Endothelial cell of umbilical vein (primary cell): ENCODE measurements at regions not wholly inside any gene's neighbourhood (a gene's known extent, or its start where the extent isn't known, plus 50 kb on each side); places are given as distances from the start of the nearest gene placed in this dataset.

Experiments
- BruUV-seq: library from RNA; stranded (reverse); fragments of 400-500 nt; replicated peaks from 2 replicates; lab custom pipeline; 2021; lab: Mats Ljungman, UMichigan
- CTCF ChIA-PET: fragments of 300-600, 350-600 bp; sonication (Branson Sonifier 250); formaldehyde crosslinking; loops from one replicate; lab custom pipeline; 2021; ENCODE audit warnings: antibody characterized with exemption, inconsistent platforms; lab: Charles Lee
- POLR2A ChIA-PET: fragments of 300-600, 350-600 bp; sonication (Branson Sonifier 250); formaldehyde crosslinking; loops from one replicate; lab custom pipeline; 2021; ENCODE audit warnings: antibody characterized with exemption, inconsistent platforms; lab: Charles Lee
- DNase-seq: peaks from one replicate; pipeline ENCODE4 v3.0.0-alpha.2; 2011; ENCODE audit warnings: low read depth, low spot score
- FAIRE-seq: peaks from 2 replicates; lab custom pipeline; 2011; peaks lifted over from hg19 to GRCh38; lab: Jason Lieb, UNC
- H2AFZ ChIP-seq: 2 replicates; pipeline ENCODE4 v1.6.0; 2012; ENCODE audit warnings: low read depth, low read length, control low read depth, inconsistent platforms
- H3K27ac ChIP-seq: 2 replicates; pipeline ENCODE4 v1.5.1; 2011; ENCODE audit warnings: low read depth, mild to moderate bottlenecking, control low read depth, low read length, moderate library complexity; ENCODE audit not compliant: insufficient read depth
- H3K27me3 ChIP-seq, 2 experiments: 2 replicates each; pipeline versions ENCODE4 v1.6.0 to v1.6.1; 2011; ENCODE audit warnings: low read length in 2 of 2, mixed read lengths in 1 of 2; ENCODE audit not compliant: control insufficient read depth in 2 of 2, insufficient read depth in 2 of 2
- H3K36me3 ChIP-seq, 2 experiments: 2 replicates in 1 of 2; 3 replicates in 1 of 2; pipeline ENCODE4 v1.5.1; 2011; ENCODE audit warnings: low read length in 2 of 2, mild to moderate bottlenecking in 1 of 2, moderate library complexity in 1 of 2; ENCODE audit not compliant: control insufficient read depth in 2 of 2, insufficient read depth in 2 of 2; ENCODE audit errors: extremely low read depth in 1 of 2
- H3K4me1 ChIP-seq: 3 replicates; pipeline ENCODE4 v1.5.1; 2011; ENCODE audit warnings: mild to moderate bottlenecking, low read length; ENCODE audit not compliant: control insufficient read depth, insufficient read depth; ENCODE audit errors: extremely low read depth
- H3K4me2 ChIP-seq: 2 replicates; pipeline ENCODE4 v1.6.1; 2011; ENCODE audit warnings: low read length, control low read depth, mixed read lengths; ENCODE audit not compliant: insufficient read depth
- H3K4me3 ChIP-seq, 3 experiments: fragments of 200-600 bp in 1 of 3; sonication (generic), shearing (Covaris generic) in 1 of 3; replicated peaks in 1 of 3; 2 replicates each; pipeline ENCODE4 v1.5.1; 2011 to 2016; ENCODE audit warnings: control low read depth in 3 of 3, low read length in 3 of 3, mild to moderate bottlenecking in 2 of 3, inconsistent platforms in 1 of 3, low read depth in 1 of 3, moderate library complexity in 1 of 3; ENCODE audit not compliant: insufficient read depth in 1 of 3
- H3K79me2 ChIP-seq: 2 replicates; pipeline ENCODE4 v1.6.0; 2012; ENCODE audit warnings: low read length, inconsistent platforms; ENCODE audit not compliant: control insufficient read depth, insufficient read depth
- H3K9ac ChIP-seq: replicated peaks from 2 replicates; pipeline ENCODE3; 2011; ENCODE audit warnings: low read length, control low read depth; ENCODE audit not compliant: insufficient read depth; ENCODE audit errors: extremely low read depth
- H3K9me1 ChIP-seq: replicated peaks from 3 replicates; pipeline ENCODE4 v1.6.0; 2011; ENCODE audit warnings: mild to moderate bottlenecking, low read length; ENCODE audit not compliant: control insufficient read depth, insufficient read depth; ENCODE audit errors: extremely low read depth
- H3K9me3 ChIP-seq: replicated peaks from 2 replicates; pipeline ENCODE4 v1.5.1; 2012; ENCODE audit warnings: low read length, inconsistent platforms; ENCODE audit not compliant: control insufficient read depth, insufficient read depth
- H4K20me1 ChIP-seq: replicated peaks from 2 replicates; pipeline ENCODE3; 2011; ENCODE audit warnings: mild to moderate bottlenecking, low read length; ENCODE audit not compliant: control insufficient read depth, insufficient read depth; ENCODE audit errors: extremely low read depth
- CTCF ChIP-seq, 2 donors: IDR thresholded peaks; 1 replicate in 1 of 2; 2 replicates in 1 of 2; pipeline ENCODE4 v1.5.1; 2011; ENCODE audit warnings: low read length in 2 of 2, mild to moderate bottlenecking in 2 of 2, moderate library complexity in 2 of 2, control low read depth in 1 of 2, inconsistent platforms in 1 of 2, low read depth in 1 of 2; ENCODE audit not compliant: insufficient read depth in 1 of 2; ENCODE audit errors: extremely low read depth in 1 of 2
- EZH2 ChIP-seq: IDR thresholded peaks from 2 replicates; pipeline ENCODE4 v1.6.1; 2012; ENCODE audit warnings: borderline replicate concordance, low read depth, mild to moderate bottlenecking, moderate library complexity, low read length, inconsistent platforms; ENCODE audit not compliant: severe bottlenecking
- FOS ChIP-seq: IDR thresholded peaks from 2 replicates; pipeline ENCODE4 v1.6.1; 2011; ENCODE audit warnings: mild to moderate bottlenecking, low read length, moderate library complexity, borderline replicate concordance; ENCODE audit not compliant: insufficient read depth
- GATA2 ChIP-seq: IDR thresholded peaks from 2 replicates; pipeline ENCODE4 v1.7.0; 2011; ENCODE audit warnings: low read depth, mild to moderate bottlenecking, moderate library complexity, mixed read lengths, low read length; ENCODE audit not compliant: insufficient read length, insufficient read depth
- JUN ChIP-seq: IDR thresholded peaks from 2 replicates; pipeline ENCODE4 v1.6.1; 2011; ENCODE audit warnings: borderline replicate concordance, low read depth; ENCODE audit not compliant: insufficient read length, insufficient read depth
- MAX ChIP-seq: IDR thresholded peaks from 2 replicates; pipeline ENCODE4 v1.6.1; 2011; ENCODE audit not compliant: insufficient read depth, insufficient read length
- MYC ChIP-seq: IDR thresholded peaks from one replicate; pipeline ENCODE4 v1.6.1; 2011; ENCODE audit warnings: mild to moderate bottlenecking, low read depth, low read length
- POLR2A ChIP-seq: IDR thresholded peaks from 2 replicates; pipeline ENCODE4 v1.6.1; 2012; ENCODE audit warnings: low read depth, mild to moderate bottlenecking, control low read depth, low read length
- POLR2AphosphoS5 ChIP-seq: IDR thresholded peaks from 2 replicates; pipeline ENCODE4 v1.6.1; 2012; ENCODE audit warnings: low read depth, mild to moderate bottlenecking, control low read depth, low read length, moderate library complexity; ENCODE audit not compliant: insufficient read depth
- dilution Hi-C: fragments of 300-500 bp; cut with MboI; formaldehyde crosslinking; loops from one replicate; pipeline ENCODE4 v1.15.0; 2019; ENCODE audit warnings: low sequenced_read_pairs; ENCODE audit not compliant: extremely low pct_ligation_motif_present
- intact Hi-C: fragments of 100-400 bp; cut with micrococcal nuclease; formaldehyde crosslinking; loops from one replicate; pipeline ENCODE4 v1.10.0; 2022

GRCh38 chr12:60335745-60336144 lies 739.9 kb downstream of the SLC16A7 start:
- Histone ChIP-seq H3K27me3 (no peaks in the 10 kb centered on the region), H3K9me3 (no peaks in the 10 kb centered on the region), H2AFZ (peak overlapping the region; percentile 51), H3K4me3 (no peak overlapping the region), H3K4me2 (peak overlapping the region; percentile 55), H4K20me1 (no peaks in the 10 kb centered on the region), H3K4me1 (peaks cover 25% of the 10 kb centered on the region), H3K27ac (no peak overlapping the region), H3K9ac (peak overlapping the region; percentile 9), H3K9me1 (no peaks in the 10 kb centered on the region), H3K79me2 (no peaks in the 10 kb centered on the region), H3K36me3 (no peaks in the 10 kb centered on the region)
- intact Hi-C loops (no loop called here), dilution Hi-C loops (no loop called here)
- ChIA-PET CTCF (no interaction called here), POLR2A (no interaction called here)
- TF ChIP-seq POLR2AphosphoS5 (no peak), FOS (peak; percentile 70), EZH2 (no peak), JUN (peak; percentile 29), MAX (no peak), POLR2A (no peak), GATA2 (peak; percentile 36), CTCF (IDR thresholded peaks at IDR 0.05; ENCODE audit: extremely low read depth in 1 of 2, insufficient read depth in 1 of 2, low read depth in 1 of 2, low read length in 2 of 2) (no peak), MYC (no peak)
- no TSS peak for BruUV-seq
- DNase-seq (peak; percentile 64), FAIRE-seq (no peak)
